ENCODE measurements at regions not wholly inside any gene's neighbourhood (a gene's known extent, or its start where the extent isn't known, plus 50 kb on each side); places are given as distances from the start of the nearest gene placed in this dataset.
A peak's percentile ranks its signal among the peaks of the same experiment; 100 is the strongest.

DNA sequence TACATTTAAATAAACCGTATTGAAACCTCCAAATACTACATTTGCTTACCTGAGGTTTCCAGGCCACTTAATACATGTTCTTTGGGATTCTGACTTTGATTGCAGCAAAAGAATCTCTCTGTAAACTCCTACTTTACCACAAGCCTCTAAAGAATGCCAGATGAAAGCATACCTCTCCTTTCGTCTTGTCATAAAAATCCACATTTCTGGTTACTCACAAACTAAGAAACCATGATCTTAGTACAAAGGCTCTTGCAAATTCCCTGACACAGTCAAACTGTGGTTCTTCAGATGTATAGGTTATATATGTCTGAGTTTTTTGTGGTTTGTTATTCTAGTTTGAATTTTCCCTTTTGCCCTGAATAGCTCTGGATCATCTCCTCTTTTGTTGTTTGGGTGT lies 188.4 kb downstream of the RAP2B start:
- H3K27me3 ChIP-seq (ENCODE audit: control insufficient read depth, insufficient read depth, low read length) = no peaks in the 10 kb centered on the region
- no peaks in the 10 kb centered on the region for H3K36me3 ChIP-seq (ENCODE audit: control insufficient read depth, insufficient read depth, low read length)
- H3K4me3 ChIP-seq (ENCODE audit: low read depth, low read length) = no peak overlapping the region
- DNase-seq (ENCODE audit: low read depth) = peak; percentile 78
- TF ChIP-seq, protein P1, sequence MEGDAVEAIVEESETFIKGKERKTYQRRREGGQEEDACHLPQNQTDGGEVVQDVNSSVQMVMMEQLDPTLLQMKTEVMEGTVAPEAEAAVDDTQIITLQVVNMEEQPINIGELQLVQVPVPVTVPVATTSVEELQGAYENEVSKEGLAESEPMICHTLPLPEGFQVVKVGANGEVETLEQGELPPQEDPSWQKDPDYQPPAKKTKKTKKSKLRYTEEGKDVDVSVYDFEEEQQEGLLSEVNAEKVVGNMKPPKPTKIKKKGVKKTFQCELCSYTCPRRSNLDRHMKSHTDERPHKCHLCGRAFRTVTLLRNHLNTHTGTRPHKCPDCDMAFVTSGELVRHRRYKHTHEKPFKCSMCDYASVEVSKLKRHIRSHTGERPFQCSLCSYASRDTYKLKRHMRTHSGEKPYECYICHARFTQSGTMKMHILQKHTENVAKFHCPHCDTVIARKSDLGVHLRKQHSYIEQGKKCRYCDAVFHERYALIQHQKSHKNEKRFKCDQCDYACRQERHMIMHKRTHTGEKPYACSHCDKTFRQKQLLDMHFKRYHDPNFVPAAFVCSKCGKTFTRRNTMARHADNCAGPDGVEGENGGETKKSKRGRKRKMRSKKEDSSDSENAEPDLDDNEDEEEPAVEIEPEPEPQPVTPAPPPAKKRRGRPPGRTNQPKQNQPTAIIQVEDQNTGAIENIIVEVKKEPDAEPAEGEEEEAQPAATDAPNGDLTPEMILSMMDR (IDR thresholded peaks at IDR 0.05; ENCODE audit: insufficient read depth, low read length, poor library complexity, severe bottlenecking) = no peak

DNA sequence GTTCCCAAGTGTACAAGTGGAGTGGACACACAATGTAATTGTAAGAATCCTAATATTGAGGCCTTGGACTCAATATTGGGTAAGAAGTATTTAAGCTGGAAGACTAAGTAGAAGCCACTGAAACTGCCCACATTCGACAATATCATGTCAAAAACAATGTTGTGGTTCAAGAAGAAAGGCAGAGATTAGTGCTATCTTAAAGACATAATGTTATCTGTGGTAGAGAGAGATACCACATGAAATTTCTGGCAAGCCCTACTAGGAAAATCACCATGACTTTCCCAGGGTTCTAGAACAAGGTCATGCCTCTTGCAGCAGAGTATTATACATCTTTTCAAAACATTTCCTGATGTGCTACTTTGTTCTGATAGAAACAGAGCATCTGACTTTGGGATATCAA lies 192.6 kb downstream of the RAP2B start:
- TF ChIP-seq, protein P1 (IDR thresholded peaks at IDR 0.05; ENCODE audit: insufficient read depth, low read length, poor library complexity, severe bottlenecking) = no peak
- Histone ChIP-seq H3K36me3 (ENCODE audit: control insufficient read depth, insufficient read depth, low read length) (no peaks in the 10 kb centered on the region), H3K4me3 (ENCODE audit: low read depth, low read length) (no peak overlapping the region), H3K27me3 (ENCODE audit: control insufficient read depth, insufficient read depth, low read length) (no peaks in the 10 kb centered on the region)
- DNase-seq (ENCODE audit: low read depth) = no peak

DNA sequence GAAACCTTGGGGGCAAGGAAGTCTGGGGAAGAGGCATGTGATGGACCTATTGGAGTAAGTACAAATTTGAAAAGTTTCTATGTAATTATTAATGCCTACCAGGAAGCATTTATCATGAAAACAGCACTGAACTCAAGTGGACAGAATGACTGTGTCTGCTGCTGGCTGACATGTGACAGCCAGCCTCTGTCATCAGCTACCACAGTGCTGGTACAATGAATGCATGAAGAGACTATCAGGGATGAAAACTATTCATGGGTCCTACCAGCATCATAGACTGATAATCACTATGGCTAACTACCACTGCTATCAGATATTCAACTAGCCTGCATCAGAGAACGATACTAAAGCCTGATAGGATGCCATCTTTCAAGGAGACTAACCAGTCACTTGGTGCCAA lies 193.5 kb downstream of the RAP2B start:
- no peak for DNase-seq (ENCODE audit: low read depth)
- H3K36me3 ChIP-seq (ENCODE audit: control insufficient read depth, insufficient read depth, low read length) = no peaks in the 10 kb centered on the region
- no peak overlapping the region for H3K4me3 ChIP-seq (ENCODE audit: low read depth, low read length)
- H3K27me3 ChIP-seq (ENCODE audit: control insufficient read depth, insufficient read depth, low read length) = no peaks in the 10 kb centered on the region
- TF ChIP-seq, protein P1 (IDR thresholded peaks at IDR 0.05; ENCODE audit: insufficient read depth, low read length, poor library complexity, severe bottlenecking) = no peak

DNA sequence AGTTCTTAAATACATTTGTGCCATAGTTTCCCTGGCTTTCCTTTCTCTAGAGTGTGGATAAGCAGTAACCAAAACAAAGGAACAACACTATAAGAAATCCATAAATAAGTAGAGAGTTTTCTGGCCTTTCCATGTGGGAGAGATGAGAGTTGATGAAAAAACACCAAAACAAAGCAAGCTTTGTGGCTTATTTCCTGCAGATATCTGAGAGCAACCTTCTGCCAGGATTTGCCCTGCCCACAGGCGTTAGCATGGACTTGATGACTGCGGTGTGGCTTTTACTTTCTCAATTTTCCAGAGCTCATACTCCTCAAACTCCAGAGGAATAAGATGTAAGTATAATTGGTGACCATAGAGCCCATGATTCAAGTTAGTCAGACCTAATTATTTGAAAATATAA lies 194.9 kb downstream of the RAP2B start:
- Histone ChIP-seq H3K27me3 (ENCODE audit: control insufficient read depth, insufficient read depth, low read length) (no peaks in the 10 kb centered on the region), H3K4me3 (ENCODE audit: low read depth, low read length) (no peak overlapping the region), H3K36me3 (ENCODE audit: control insufficient read depth, insufficient read depth, low read length) (no peaks in the 10 kb centered on the region)
- TF ChIP-seq, protein P1 (IDR thresholded peaks at IDR 0.05; ENCODE audit: insufficient read depth, low read length, poor library complexity, severe bottlenecking) = no peak
- DNase-seq (ENCODE audit: low read depth) = no peak

DNA sequence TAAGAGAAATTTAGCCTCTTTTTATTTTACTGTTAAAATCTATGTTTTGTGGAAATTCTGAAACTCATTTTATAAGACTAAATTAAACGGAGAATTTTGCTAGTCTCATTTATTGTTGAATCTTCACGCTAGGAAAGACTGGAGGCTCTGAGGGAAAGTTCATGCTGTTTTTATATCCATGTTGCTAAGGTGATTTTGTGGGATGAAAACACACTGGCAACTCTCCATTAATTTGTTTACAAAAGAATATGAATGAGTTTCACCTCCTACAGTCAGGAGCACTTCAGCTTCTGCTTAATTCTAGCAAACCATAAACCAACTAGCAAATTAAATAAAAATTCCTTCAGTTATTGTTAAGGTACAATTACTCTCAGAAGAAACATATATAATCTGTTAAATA lies 195.4 kb downstream of the RAP2B start:
- TF ChIP-seq, protein P1 (IDR thresholded peaks at IDR 0.05; ENCODE audit: insufficient read depth, low read length, poor library complexity, severe bottlenecking) = no peak
- H3K4me3 ChIP-seq (ENCODE audit: low read depth, low read length) = no peak overlapping the region
- DNase-seq (ENCODE audit: low read depth) = no peak

DNA sequence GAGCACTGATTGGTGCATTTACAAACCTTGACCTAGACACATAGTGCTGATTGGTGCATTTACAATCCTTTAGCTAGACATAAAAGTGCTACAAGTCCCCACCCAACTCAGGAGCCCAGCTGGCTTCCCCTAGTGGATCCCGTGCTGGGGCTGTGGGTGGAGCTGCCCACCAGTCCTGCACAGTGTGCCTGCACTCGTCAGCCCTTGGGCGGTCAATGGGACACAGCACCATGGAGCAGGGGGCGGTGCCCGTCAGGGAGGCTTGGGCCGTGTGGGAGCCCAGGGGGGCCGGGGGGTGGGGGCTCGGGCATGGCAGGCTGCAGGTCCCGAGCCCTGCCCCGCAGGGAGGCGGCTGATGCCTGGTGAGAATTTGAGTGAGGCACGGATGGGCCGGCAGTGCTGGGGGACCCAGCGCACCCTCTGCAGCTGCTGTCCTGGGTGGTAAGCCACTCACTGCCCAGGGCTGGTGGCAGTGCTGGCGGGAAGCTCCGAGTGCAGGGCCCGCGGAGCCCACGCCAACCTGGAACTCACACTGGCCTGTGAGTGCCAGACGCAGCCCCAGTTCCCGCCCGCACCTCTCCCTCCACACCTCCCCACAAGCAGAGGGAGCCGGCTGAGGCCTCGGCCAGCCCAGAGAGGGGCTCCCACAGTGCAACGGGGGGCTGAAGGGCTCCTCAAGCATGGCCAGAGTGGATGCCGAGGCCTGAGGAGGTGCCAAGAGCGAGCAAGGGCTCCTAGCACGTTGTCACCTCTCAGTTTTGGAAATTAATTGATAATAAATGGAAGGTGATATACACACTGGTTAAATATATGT lies 207.7 kb downstream of the RAP2B start:
- DNase-seq (ENCODE audit: low read depth) = no peak
- no peak overlapping the region for H3K4me3 ChIP-seq (ENCODE audit: low read depth, low read length)
- no peaks in the 10 kb centered on the region for H3K36me3 ChIP-seq (ENCODE audit: control insufficient read depth, insufficient read depth, low read length)
- TF ChIP-seq, protein P1 (IDR thresholded peaks at IDR 0.05; ENCODE audit: insufficient read depth, low read length, poor library complexity, severe bottlenecking) = no peak
- no peaks in the 10 kb centered on the region for H3K27me3 ChIP-seq (ENCODE audit: control insufficient read depth, insufficient read depth, low read length)

More for the DNA sequence above, 195.4 kb downstream of the RAP2B start:
- Histone ChIP-seq H3K36me3 (ENCODE audit: control insufficient read depth, insufficient read depth, low read length) (no peaks in the 10 kb centered on the region), H3K27me3 (ENCODE audit: control insufficient read depth, insufficient read depth, low read length) (no peaks in the 10 kb centered on the region)

All from kidney epithelial cell (primary cell).